Osteocyte (in vitro differentiated cells): ENCODE measurements at regions not wholly inside any gene's neighbourhood (a gene's known extent, or its start where the extent isn't known, plus 50 kb on each side); places are given as distances from the start of the nearest gene placed in this dataset.

ENCODE experiments used
- DNase-seq: peaks from one replicate; pipeline ENCODE4 v3.0.0; 2021; ENCODE audit warnings: mixed read lengths; ENCODE audit not compliant: unreplicated experiment; ENCODE audit errors: extremely low spot score
- H3K27ac Mint-ChIP-seq: one replicate; pipeline ENCODE4 v1.8.0; 2021; ENCODE audit warnings: mild to moderate bottlenecking, mixed read lengths; ENCODE audit not compliant: unreplicated experiment
- H3K27me3 Mint-ChIP-seq: one replicate; pipeline ENCODE4 v1.8.0; 2021; ENCODE audit warnings: mixed read lengths; ENCODE audit not compliant: unreplicated experiment
- H3K36me3 Mint-ChIP-seq: one replicate; pipeline ENCODE4 v1.8.0; 2021; ENCODE audit warnings: mixed read lengths; ENCODE audit not compliant: unreplicated experiment
- H3K4me1 Mint-ChIP-seq: one replicate; pipeline ENCODE4 v1.8.0; 2021; ENCODE audit warnings: mixed read lengths; ENCODE audit not compliant: unreplicated experiment
- H3K4me3 Mint-ChIP-seq: one replicate; pipeline ENCODE4 v1.8.0; 2021; ENCODE audit warnings: mild to moderate bottlenecking, moderate library complexity, mixed read lengths; ENCODE audit not compliant: unreplicated experiment
- H3K9me3 Mint-ChIP-seq: one replicate; pipeline ENCODE4 v1.8.0; 2021; ENCODE audit warnings: mixed read lengths; ENCODE audit not compliant: unreplicated experiment
- TF ChIP-seq, protein P1 (sequence below): fragments of 200-600 bp; sonication (generic); IDR thresholded peaks from 2 replicates; pipeline ENCODE4 v1.5.0; 2021; ENCODE audit warnings: antibody characterized with exemption, mild to moderate bottlenecking, moderate library complexity

DNA sequence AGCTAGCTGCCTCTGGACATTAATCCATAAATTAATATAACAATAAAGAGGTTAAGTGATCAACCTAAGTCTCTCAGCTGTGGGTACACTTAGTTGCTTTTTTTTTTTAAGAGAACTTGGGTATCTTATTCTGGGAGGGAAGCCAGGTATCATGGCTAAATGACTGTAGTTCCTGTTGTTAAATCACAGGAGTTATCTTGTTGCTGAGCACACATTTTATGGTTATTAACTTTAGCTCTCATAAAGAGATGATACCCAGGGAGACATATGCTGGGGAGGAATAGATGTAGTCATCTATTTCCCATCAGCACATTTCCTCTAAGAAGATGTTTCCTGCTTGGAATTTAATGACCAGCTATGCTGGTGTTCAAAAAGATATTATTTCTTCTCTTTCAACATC, 227.8 kb downstream of the PTGER3 start:
- Mint-ChIP-seq H3K27me3 (peaks cover 2% of the 10 kb centered on the region), H3K4me1 (no peaks in the 10 kb centered on the region), H3K9me3 (no peaks in the 10 kb centered on the region), H3K27ac (no peak overlapping the region), H3K4me3 (no peak overlapping the region), H3K36me3 (no peaks in the 10 kb centered on the region)
- TF ChIP-seq, protein P1, sequence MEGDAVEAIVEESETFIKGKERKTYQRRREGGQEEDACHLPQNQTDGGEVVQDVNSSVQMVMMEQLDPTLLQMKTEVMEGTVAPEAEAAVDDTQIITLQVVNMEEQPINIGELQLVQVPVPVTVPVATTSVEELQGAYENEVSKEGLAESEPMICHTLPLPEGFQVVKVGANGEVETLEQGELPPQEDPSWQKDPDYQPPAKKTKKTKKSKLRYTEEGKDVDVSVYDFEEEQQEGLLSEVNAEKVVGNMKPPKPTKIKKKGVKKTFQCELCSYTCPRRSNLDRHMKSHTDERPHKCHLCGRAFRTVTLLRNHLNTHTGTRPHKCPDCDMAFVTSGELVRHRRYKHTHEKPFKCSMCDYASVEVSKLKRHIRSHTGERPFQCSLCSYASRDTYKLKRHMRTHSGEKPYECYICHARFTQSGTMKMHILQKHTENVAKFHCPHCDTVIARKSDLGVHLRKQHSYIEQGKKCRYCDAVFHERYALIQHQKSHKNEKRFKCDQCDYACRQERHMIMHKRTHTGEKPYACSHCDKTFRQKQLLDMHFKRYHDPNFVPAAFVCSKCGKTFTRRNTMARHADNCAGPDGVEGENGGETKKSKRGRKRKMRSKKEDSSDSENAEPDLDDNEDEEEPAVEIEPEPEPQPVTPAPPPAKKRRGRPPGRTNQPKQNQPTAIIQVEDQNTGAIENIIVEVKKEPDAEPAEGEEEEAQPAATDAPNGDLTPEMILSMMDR: no peak
- DNase-seq: no peak

DNA sequence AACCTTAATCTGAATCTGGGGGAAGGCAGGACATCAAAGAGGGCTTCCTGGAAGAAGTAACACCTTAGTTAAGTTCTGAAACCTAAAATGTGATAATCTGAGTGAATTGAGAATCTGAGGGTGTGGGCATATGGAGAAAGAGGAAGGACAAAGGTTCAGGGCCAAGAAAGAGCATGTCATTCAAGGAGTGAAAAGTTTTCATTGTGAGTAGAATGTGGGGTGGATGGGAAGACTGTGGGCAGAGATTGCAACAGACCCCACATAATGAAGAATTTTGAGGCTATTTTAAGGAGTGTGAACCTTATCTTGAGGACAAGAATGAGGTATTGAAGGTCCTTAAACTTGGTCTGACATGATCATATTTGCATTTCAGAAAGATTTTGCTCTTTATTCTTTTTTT, 227.2 kb downstream of the PTGER3 start:
- H3K27ac Mint-ChIP-seq: no peak overlapping the region
- H3K36me3 Mint-ChIP-seq: no peaks in the 10 kb centered on the region
- TF ChIP-seq, protein P1: no peak
- no peaks in the 10 kb centered on the region for H3K4me1 Mint-ChIP-seq
- no peak for DNase-seq
- no peaks in the 10 kb centered on the region for H3K9me3 Mint-ChIP-seq
- peaks cover 2% of the 10 kb centered on the region for H3K27me3 Mint-ChIP-seq
- H3K4me3 Mint-ChIP-seq: no peak overlapping the region

DNA sequence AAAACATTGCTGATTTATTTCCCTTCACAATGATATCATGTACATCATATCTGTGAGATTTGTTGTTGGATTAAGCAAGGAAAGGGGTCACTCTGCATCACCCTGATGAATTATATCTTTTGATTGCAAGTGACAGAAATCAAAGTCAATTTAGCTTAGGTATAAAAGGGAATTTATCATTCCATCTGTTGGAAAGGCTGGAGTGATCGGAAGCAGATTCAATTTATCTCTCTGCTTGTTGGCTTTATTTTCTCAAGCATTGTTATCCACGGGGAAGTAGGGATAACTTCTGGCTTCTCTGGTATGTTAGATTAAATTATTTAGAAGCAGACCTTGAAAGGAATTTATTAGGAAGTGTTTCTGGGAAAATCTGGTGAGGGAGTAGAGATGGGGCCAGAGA, 226.6 kb downstream of the PTGER3 start:
- Mint-ChIP-seq H3K9me3 (no peaks in the 10 kb centered on the region), H3K27me3 (peaks cover 2% of the 10 kb centered on the region), H3K27ac (no peak overlapping the region), H3K4me3 (no peak overlapping the region), H3K36me3 (no peaks in the 10 kb centered on the region), H3K4me1 (no peaks in the 10 kb centered on the region)
- DNase-seq: no peak
- TF ChIP-seq, protein P1: no peak

DNA sequence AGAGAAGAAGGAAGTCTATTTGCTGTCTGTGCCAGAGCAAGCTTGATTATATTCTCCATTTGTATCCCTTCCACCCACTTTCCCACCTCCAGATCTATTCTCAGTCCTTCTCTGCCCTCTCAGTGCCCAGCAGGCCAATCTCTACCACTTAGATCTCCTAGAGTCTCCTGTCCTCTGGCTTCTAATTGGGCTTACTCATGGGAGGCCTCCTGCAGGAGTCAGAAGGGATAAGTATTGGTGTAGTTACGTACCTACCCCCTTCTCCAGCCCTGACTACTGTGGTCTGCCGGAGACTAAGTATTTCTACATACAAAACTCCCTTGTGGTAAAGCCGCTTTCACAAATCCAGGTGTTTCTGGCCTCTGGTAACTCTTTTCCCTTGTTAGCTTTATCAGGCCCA, 221.2 kb downstream of the PTGER3 start:
- no peaks in the 10 kb centered on the region for H3K36me3 Mint-ChIP-seq
- TF ChIP-seq, protein P1: no peak
- no peaks in the 10 kb centered on the region for H3K4me1 Mint-ChIP-seq
- no peak overlapping the region for H3K27ac Mint-ChIP-seq
- H3K9me3 Mint-ChIP-seq: no peaks in the 10 kb centered on the region
- no peak overlapping the region for H3K4me3 Mint-ChIP-seq
- no peak for DNase-seq
- peaks cover 4% of the 10 kb centered on the region for H3K27me3 Mint-ChIP-seq

DNA sequence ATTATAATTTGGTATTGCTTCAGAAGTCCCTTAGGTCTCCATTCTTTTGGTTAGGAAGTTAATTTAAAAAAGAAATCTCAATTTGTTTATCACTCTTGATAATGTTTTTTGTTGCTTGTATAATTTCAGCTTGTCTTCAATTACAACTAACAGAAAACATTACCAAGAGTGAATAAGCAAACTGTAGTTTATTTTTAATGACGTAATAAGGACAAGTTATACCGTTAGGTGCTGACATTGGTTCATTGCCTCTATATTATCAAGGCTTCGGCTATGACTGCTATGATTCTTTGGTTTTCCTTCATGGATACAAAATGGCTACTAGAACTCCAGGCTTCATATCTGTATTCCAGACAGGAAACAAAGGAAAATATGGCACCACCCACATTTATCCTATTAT, 220.6 kb downstream of the PTGER3 start:
- Mint-ChIP-seq H3K27ac (no peak overlapping the region), H3K4me3 (no peak overlapping the region), H3K27me3 (peaks cover 4% of the 10 kb centered on the region), H3K9me3 (no peaks in the 10 kb centered on the region), H3K36me3 (no peaks in the 10 kb centered on the region), H3K4me1 (no peaks in the 10 kb centered on the region)
- no peak for DNase-seq
- TF ChIP-seq, protein P1: no peak
